SK-N-SH (cell line): ENCODE measurements at regions not wholly inside any gene's neighbourhood (a gene's known extent, or its start where the extent isn't known, plus 50 kb on each side); places are given as distances from the start of the nearest gene placed in this dataset.

Experiments
- CTCF ChIP-seq: fragments of 200-600 bp; sonication (generic); IDR thresholded peaks from 2 replicates; pipeline ENCODE4 v1.6.1; 2017; ENCODE audit warnings: antibody characterized with exemption, mild to moderate bottlenecking, moderate library complexity
- EZH2phosphoT487 ChIP-seq: fragments of 200-600 bp; sonication (generic); IDR thresholded peaks from 2 replicates; pipeline ENCODE4 v1.6.1; 2017; ENCODE audit warnings: low read depth, mixed run types, mild to moderate bottlenecking, antibody characterized with exemption, moderate library complexity, borderline replicate concordance
- IRF3 ChIP-seq: fragments of 150-350 bp; IDR thresholded peaks from 2 replicates; pipeline ENCODE4 v1.6.1; 2016; ENCODE audit warnings: mild to moderate bottlenecking, low read depth, low read length
- JUND ChIP-seq: IDR thresholded peaks from 2 replicates; pipeline ENCODE4 v1.4.0; 2012
- MXI1 ChIP-seq: IDR thresholded peaks from 2 replicates; pipeline ENCODE4 v1.6.1; 2012; ENCODE audit warnings: mild to moderate bottlenecking, low read depth, low read length, improper control_type of control experiment
- NFIC ChIP-seq: IDR thresholded peaks from 2 replicates; pipeline ENCODE4 v1.4.0; 2012; ENCODE audit warnings: borderline replicate concordance
- POLR2AphosphoS5 ChIP-seq: IDR thresholded peaks from 2 replicates; pipeline ENCODE4 v1.6.1; 2012; ENCODE audit warnings: low read depth, low read length
- REST ChIP-seq: IDR thresholded peaks from 2 replicates; pipeline ENCODE4 v1.6.1; 2012; ENCODE audit warnings: mild to moderate bottlenecking, low read depth, low read length, moderate library complexity
- TAF1 ChIP-seq: IDR thresholded peaks from 2 replicates; pipeline ENCODE4 v1.6.1; 2012; ENCODE audit warnings: low read depth, mild to moderate bottlenecking, low read length, moderate library complexity, borderline replicate concordance
- USF2 ChIP-seq: fragments of 150-350 bp; IDR thresholded peaks from 2 replicates; pipeline ENCODE4 v1.6.1; 2017; ENCODE audit warnings: antibody characterized with exemption, low read length, low read depth, borderline replicate concordance
- YY1 ChIP-seq: IDR thresholded peaks from 2 replicates; pipeline ENCODE4 v1.4.0; 2012; ENCODE audit warnings: low read depth, mild to moderate bottlenecking
- ZBTB33 ChIP-seq: IDR thresholded peaks from 2 replicates; pipeline ENCODE4 v1.4.0; 2012; ENCODE audit warnings: low read depth, borderline replicate concordance

- no peak for TF ChIP-seq ZBTB33
- TF ChIP-seq CTCF: no peak
- TF ChIP-seq TAF1: no peak
- no peak for TF ChIP-seq POLR2AphosphoS5
- TF ChIP-seq USF2: no peak
- no peak for TF ChIP-seq NFIC
- no peak for TF ChIP-seq YY1
- no peak for TF ChIP-seq JUND
- TF ChIP-seq IRF3: no peak
- TF ChIP-seq EZH2phosphoT487: no peak
- no peak for TF ChIP-seq REST
- no peak for TF ChIP-seq MXI1
Measured at GRCh38 chr13:81203783-81204182, 862.9 kb upstream of the SPRY2 start.
